AG04450 (cell line): ENCODE measurements at regions not wholly inside any gene's neighbourhood (a gene's known extent, or its start where the extent isn't known, plus 50 kb on each side); places are given as distances from the start of the nearest gene placed in this dataset.
"Not testable (repeated sequence)": the region's sequence is repeated elsewhere in the genome, so short reads cannot be mapped to it uniquely, and the experiment has no call there.

Experiments
- CTCF ChIA-PET: fragments of 300-600, 350-600 bp; formaldehyde crosslinking; extraction: SDS; loops from one replicate; lab custom pipeline; 2022; ENCODE audit warnings: antibody characterized with exemption, inconsistent platforms; lab: Charles Lee
- POLR2A ChIA-PET: fragments of 350-600 bp; formaldehyde crosslinking; extraction: SDS; loops from one replicate; lab custom pipeline; 2021; ENCODE audit warnings: antibody characterized with exemption, inconsistent platforms; lab: Yijun Ruan, JAX
- DNase-seq: peaks from one replicate; pipeline ENCODE4 v3.0.0-alpha.2; 2011; ENCODE audit warnings: low read depth, low spot score
- H3K27ac ChIP-seq: one replicate; pipeline ENCODE4 v1.5.1; 2012; ENCODE audit warnings: low read depth, low read length, control low read depth
- H3K27me3 ChIP-seq: one replicate; pipeline ENCODE4 v1.6.0; 2012; ENCODE audit warnings: low read length; ENCODE audit not compliant: control insufficient read depth, insufficient read depth
- H3K4me3 ChIP-seq: 2 replicates; pipeline ENCODE4 v1.5.1; 2011; ENCODE audit warnings: mild to moderate bottlenecking, low read depth, low read length, control low read depth
- H3K9me3 ChIP-seq: 2 replicates; pipeline ENCODE4 v1.5.1; 2012; ENCODE audit warnings: low read length; ENCODE audit not compliant: control insufficient read depth, insufficient read depth
- TF ChIP-seq, protein P1 (sequence below): IDR thresholded peaks from 2 replicates; pipeline ENCODE4 v1.5.1; 2011; ENCODE audit warnings: low read depth, low read length, control low read depth, inconsistent platforms

GRCh38 chr12:131286301-131286700, 332.6 kb downstream of the ADGRD1 start:
- H3K4me3 ChIP-seq, DNase-seq, POLR2A ChIA-PET, H3K27me3 ChIP-seq, H3K27ac ChIP-seq, CTCF ChIA-PET: not testable (repeated sequence)
- peaks cover 74% of the 10 kb centered on the region for H3K9me3 ChIP-seq

- POLR2A ChIA-PET: no interaction called here
- Histone ChIP-seq H3K27ac (no peak overlapping the region), H3K9me3 (peaks cover 64% of the 10 kb centered on the region), H3K4me3 (no peak overlapping the region), H3K27me3 (no peaks in the 10 kb centered on the region)
- TF ChIP-seq, protein P1, sequence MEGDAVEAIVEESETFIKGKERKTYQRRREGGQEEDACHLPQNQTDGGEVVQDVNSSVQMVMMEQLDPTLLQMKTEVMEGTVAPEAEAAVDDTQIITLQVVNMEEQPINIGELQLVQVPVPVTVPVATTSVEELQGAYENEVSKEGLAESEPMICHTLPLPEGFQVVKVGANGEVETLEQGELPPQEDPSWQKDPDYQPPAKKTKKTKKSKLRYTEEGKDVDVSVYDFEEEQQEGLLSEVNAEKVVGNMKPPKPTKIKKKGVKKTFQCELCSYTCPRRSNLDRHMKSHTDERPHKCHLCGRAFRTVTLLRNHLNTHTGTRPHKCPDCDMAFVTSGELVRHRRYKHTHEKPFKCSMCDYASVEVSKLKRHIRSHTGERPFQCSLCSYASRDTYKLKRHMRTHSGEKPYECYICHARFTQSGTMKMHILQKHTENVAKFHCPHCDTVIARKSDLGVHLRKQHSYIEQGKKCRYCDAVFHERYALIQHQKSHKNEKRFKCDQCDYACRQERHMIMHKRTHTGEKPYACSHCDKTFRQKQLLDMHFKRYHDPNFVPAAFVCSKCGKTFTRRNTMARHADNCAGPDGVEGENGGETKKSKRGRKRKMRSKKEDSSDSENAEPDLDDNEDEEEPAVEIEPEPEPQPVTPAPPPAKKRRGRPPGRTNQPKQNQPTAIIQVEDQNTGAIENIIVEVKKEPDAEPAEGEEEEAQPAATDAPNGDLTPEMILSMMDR: no peak
- DNase-seq: no peak
- CTCF ChIA-PET: no interaction called here
Measured at GRCh38 chr12:131287015-131287937, 333.6 kb downstream of the ADGRD1 start.

GRCh38 chr12:131287938-131288764, 334.4 kb downstream of the ADGRD1 start:
- Histone ChIP-seq H3K27ac (no peak overlapping the region), H3K4me3 (no peak overlapping the region), H3K27me3 (no peaks in the 10 kb centered on the region), H3K9me3 (peaks cover 56% of the 10 kb centered on the region)
- TF ChIP-seq, protein P1: no peak
- DNase-seq: no peak
- ChIA-PET CTCF (no interaction called here), POLR2A (no interaction called here)

DNA sequence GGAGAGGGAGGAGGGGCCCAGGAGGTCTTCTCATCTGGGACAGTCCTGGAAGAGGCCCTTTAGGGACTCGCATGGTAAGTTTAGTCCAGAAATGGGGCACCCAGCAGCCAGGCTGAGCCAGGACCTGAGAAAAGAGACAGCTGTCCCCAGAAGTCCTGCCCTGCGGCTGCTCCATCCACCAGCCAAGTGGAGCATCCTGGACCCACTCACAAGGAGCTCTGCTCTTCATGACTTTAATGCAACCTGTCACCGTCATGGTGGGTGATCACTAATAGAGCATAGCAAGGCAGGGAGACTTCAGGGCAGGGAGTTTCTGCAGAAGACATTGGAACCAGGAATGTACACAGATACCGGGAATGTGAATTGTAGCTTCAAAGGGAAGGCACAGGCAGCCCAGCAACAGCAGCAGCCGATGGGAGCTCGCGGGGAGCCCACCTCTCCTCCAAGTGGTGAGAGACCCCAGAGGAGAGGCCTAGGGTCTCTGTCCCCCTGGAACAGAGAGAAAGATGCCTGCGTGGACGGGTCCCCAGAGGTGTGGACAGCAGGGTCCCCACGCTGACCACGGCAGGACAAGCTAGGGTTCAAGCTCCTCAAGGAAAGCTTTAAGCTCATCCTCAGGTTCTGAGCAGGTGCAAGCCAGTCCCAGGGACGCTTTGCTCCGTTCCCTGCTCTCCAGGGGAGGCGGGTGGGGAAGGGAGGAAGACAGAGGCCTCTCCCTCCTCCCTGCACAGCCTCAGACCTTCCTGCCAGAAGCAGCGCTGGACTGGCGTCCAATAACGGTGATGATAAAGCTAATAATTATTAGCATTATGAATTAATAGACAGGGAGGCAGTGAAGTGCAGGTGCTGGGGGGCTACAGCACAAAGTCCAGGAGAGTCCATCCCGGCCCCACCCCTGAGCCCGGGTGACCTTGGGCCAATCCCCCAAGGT, 335.3 kb downstream of the ADGRD1 start:
- H3K4me3 ChIP-seq, POLR2A ChIA-PET, H3K27ac ChIP-seq, H3K27me3 ChIP-seq, CTCF ChIA-PET, DNase-seq: not testable (repeated sequence)
- H3K9me3 ChIP-seq: peaks cover 55% of the 10 kb centered on the region

GRCh38 chr12:131289807-131290206, 336.1 kb downstream of the ADGRD1 start:
- H3K27ac ChIP-seq, DNase-seq, H3K4me3 ChIP-seq, H3K27me3 ChIP-seq, POLR2A ChIA-PET, CTCF ChIA-PET: not testable (repeated sequence)
- H3K9me3 ChIP-seq: peaks cover 56% of the 10 kb centered on the region
